ENCODE measurements at regions not wholly inside any gene's neighbourhood (a gene's known extent, or its start where the extent isn't known, plus 50 kb on each side); places are given as distances from the start of the nearest gene placed in this dataset.
"Not testable (repeated sequence)": the region's sequence is repeated elsewhere in the genome, so short reads cannot be mapped to it uniquely, and the experiment has no call there.

GRCh38 chr4:53833302-53834003 lies 231.0 kb downstream of the CHIC2 start:
- TF ChIP-seq CTCF (IDR thresholded peaks at IDR 0.05; ENCODE audit: insufficient read depth, low read depth, low read length); EZH2 (IDR thresholded peaks at IDR 0.05; ENCODE audit: insufficient read depth, low read length): not testable (repeated sequence)
